ENCODE measurements at regions not wholly inside any gene's neighbourhood (a gene's known extent, or its start where the extent isn't known, plus 50 kb on each side); places are given as distances from the start of the nearest gene placed in this dataset.

DNA sequence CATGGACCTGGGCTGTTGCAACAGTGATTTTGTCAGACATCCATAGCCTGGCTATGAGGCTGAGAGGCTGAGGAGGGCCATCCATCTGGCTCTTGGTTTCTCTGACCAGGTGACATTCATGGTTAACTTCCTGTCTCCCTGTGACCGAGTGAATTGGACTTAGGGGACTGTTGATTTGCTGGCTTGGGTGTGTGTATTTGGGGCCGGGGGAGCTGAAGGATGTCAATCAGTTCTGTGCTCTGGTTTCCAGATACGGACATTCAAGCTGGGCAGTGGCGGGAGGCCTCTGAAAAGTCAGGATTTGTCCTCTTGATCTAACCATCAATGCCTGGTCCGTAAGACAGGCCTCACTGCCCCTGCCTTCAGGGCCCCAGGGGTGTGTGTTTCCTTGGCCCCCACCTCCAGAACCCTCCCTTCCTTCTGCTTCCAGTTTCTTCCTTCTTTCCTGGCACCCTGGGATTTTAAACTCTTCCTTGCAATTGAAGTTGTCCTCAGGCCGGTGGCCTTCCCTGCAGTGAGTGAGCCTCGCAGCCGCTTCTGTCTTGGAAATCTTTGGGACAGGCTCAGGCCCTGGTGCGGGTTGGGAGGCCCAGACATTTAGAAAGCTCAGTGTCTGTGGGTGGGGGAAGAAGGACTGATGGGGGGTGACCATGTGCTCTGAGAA lies 54.7 kb upstream of the HAAO start:
- DNase-seq (ENCODE audit: low read depth): no peak
- TF ChIP-seq, protein P1, sequence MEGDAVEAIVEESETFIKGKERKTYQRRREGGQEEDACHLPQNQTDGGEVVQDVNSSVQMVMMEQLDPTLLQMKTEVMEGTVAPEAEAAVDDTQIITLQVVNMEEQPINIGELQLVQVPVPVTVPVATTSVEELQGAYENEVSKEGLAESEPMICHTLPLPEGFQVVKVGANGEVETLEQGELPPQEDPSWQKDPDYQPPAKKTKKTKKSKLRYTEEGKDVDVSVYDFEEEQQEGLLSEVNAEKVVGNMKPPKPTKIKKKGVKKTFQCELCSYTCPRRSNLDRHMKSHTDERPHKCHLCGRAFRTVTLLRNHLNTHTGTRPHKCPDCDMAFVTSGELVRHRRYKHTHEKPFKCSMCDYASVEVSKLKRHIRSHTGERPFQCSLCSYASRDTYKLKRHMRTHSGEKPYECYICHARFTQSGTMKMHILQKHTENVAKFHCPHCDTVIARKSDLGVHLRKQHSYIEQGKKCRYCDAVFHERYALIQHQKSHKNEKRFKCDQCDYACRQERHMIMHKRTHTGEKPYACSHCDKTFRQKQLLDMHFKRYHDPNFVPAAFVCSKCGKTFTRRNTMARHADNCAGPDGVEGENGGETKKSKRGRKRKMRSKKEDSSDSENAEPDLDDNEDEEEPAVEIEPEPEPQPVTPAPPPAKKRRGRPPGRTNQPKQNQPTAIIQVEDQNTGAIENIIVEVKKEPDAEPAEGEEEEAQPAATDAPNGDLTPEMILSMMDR (conservative IDR thresholded peaks at IDR 0.05; ENCODE audit: low read length): no peak
- no peak overlapping the region for H3K4me3 ChIP-seq (ENCODE audit: low read length)

DNA sequence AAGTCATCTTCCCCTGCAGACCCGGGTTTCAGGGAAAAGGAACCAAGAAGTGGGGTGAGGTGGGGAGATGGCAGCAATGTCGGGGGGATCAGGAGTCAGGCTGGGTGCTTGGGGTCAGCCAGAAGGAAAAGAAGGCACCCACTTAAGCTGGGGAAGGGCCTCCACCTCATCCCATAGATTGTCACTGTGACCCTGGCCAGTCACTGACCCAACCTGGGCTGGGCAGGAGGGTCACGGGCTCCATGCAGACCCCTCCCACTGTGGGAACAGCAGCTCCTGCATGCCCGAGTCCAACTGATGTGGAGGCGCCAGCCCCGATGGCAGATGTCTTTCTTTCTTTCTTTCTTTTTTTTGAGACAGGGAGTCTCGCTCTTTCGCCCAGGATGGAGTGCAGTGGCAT lies 53.6 kb upstream of the HAAO start:
- DNase-seq (ENCODE audit: low read depth): no peak
- TF ChIP-seq, protein P1 (conservative IDR thresholded peaks at IDR 0.05; ENCODE audit: low read length): no peak
- H3K4me3 ChIP-seq (ENCODE audit: low read length): no peak overlapping the region

DNA sequence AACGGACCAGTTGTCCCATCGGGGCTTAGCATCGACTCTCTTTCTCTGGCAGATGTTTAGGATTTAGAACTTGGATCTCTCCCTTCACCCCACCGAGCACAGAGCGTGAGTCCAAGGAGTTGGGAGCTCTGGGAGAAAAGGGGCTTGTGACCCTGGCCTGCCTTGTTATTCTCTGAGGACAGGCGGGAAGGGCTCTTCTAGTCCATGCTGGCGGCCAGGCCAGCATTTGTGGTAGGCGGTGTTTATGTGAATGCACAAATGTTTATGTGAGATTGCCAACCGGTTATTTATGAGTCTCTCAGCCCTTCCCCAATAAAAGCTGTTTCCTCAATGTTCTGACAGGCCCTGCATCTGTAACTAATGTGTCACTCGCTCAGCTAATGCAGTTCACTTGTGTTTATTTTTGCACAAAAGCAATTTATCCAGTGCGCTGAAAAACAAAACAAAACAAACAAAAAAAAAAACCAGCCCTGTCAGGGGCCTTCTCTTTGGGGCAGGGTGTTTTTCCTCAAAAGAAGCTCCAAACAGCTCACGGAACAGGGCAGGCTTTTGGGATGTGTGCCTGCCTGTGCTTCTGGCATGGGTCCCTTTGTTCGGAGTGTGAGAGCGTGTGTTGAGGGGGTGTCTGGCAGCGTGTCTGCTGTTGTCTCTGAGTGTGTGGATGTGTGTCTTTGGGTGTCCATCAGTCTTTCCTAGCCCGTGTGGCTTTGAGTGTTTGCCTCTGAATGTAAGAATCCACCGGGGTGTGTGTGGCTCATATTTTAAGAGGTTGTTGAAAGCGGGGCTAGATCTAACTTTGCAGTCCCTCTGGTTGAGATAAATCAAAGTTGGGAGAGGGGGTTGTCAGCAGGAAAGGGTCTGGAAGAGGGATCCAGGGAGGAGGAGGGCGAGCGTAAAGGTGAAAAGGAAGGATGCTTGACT lies 52.8 kb upstream of the HAAO start:
- TF ChIP-seq, protein P1 (conservative IDR thresholded peaks at IDR 0.05; ENCODE audit: low read length): no peak
- H3K4me3 ChIP-seq (ENCODE audit: low read length): no peak overlapping the region
- DNase-seq (ENCODE audit: low read depth): peak; percentile 71

DNA sequence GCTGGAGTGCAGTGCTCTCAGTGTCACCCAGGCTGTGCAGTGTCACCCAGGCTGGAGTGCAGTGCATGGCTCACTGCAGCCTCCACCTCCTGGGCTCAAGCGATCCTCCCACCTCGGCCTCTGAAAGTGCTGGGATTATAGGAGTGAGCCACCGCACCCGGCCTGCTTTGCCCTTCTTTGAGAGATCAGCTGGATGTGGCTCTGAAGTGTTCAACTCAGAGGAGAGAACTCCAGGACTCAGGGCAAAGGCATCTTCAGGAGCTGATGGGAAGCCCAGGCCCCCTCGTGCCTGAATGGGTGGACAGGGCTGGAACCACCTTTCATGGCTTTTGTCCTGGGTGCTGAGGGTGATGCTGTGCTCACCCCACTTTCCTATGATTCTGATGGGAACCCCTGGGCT lies 52.0 kb upstream of the HAAO start:
- DNase-seq (ENCODE audit: low read depth): no peak
- TF ChIP-seq, protein P1 (conservative IDR thresholded peaks at IDR 0.05; ENCODE audit: low read length): no peak
- H3K4me3 ChIP-seq (ENCODE audit: low read length): no peak overlapping the region

DNA sequence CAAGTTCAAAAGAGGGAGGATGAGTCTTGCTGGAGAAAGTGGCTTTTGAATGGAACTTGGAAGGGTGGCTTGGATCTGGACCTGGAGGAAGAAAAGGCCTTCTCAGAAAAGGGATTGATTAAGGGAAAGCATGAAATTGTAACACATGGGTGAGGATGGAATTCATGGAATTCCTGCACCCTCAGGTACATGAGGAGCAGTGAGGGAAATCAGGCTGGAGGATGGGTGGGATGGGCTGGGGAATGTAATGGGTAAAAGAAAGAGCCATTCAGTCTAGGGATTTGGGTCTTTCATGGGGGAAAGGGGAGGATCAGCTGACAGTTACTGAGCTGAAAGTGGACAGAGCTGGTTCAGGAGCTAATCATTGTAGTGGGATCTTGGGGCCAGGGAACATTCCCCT lies 51.2 kb upstream of the HAAO start:
- no peak for DNase-seq (ENCODE audit: low read depth)
- TF ChIP-seq, protein P1 (conservative IDR thresholded peaks at IDR 0.05; ENCODE audit: low read length): no peak
- no peak overlapping the region for H3K4me3 ChIP-seq (ENCODE audit: low read length)

DNA sequence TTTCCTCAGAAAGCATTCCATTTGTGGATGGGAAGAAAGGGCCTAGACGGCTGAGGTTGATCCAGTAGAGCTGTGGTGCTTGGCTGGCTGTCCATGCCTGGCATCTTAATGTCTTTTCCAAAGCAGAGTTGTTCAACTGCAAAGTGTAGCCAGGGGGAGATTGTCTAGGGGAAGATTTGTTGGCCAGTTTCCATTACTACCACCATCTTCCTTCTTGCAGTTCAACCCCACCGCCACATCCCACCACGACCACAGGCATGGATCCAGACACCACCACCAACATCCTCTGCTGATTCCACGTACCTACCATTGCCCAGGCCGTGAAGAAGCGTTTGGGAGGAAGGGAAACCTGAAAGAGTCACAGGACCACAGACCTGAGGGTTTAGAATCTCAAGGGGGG lies 50.7 kb upstream of the HAAO start:
- DNase-seq (ENCODE audit: low read depth): no peak
- no peak overlapping the region for H3K4me3 ChIP-seq (ENCODE audit: low read length)
- TF ChIP-seq, protein P1 (conservative IDR thresholded peaks at IDR 0.05; ENCODE audit: low read length): no peak

DNA sequence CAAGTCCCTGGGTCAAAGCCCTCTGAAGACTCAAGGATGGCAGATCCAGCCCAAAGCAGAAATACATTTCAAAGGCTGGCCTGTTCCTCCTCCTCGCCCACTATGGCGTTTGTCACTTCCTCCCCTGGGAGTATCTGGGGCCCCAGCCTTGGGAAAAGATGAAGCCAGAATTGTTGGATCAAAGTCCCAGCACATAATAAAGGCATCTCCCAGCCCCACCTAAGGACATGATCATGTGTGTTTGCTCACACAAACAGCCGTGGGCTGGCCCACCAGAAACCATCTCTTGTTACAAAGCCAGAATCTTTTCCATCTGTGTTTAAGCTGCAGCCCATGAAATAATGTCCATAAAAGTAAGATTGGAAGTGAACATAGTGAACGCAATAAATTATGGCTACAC lies 50.1 kb upstream of the HAAO start:
- DNase-seq (ENCODE audit: low read depth): no peak
- no peak overlapping the region for H3K4me3 ChIP-seq (ENCODE audit: low read length)
- TF ChIP-seq, protein P1 (conservative IDR thresholded peaks at IDR 0.05; ENCODE audit: low read length): no peak
